Activated naive CD4-positive, alpha-beta T cell treated with anti-CD3 and anti-CD28 coated beads for 36 hours (primary cell): ENCODE measurements at regions not wholly inside any gene's neighbourhood (a gene's known extent, or its start where the extent isn't known, plus 50 kb on each side); places are given as distances from the start of the nearest gene placed in this dataset.
"Not testable (repeated sequence)": the region's sequence is repeated elsewhere in the genome, so short reads cannot be mapped to it uniquely, and the experiment has no call there.

Experiments used
- CTCF ChIA-PET: fragments of 350-600 bp; sonication (Branson Sonifier 250); formaldehyde crosslinking; loops from one replicate; lab custom pipeline; 2021; ENCODE audit warnings: antibody characterized with exemption; lab: Charles Lee
- DNase-seq: peaks from one replicate; pipeline ENCODE4 v3.0.0-alpha.2; 2020
- H3K27ac Mint-ChIP-seq: one replicate; pipeline ENCODE4 v1.8.0; 2021; ENCODE audit warnings: mild to moderate bottlenecking, mixed read lengths
- H3K27me3 Mint-ChIP-seq: one replicate; pipeline ENCODE4 v1.8.0; 2021; ENCODE audit warnings: low read depth, mixed read lengths
- H3K36me3 Mint-ChIP-seq: one replicate; pipeline ENCODE4 v1.8.0; 2021; ENCODE audit warnings: low read depth, mixed read lengths
- H3K4me1 Mint-ChIP-seq: one replicate; pipeline ENCODE4 v1.8.0; 2021; ENCODE audit warnings: low read depth, mixed read lengths
- H3K4me3 Mint-ChIP-seq: one replicate; pipeline ENCODE4 v1.8.0; 2021; ENCODE audit warnings: mild to moderate bottlenecking, moderate library complexity, mixed read lengths
- H3K9me3 Mint-ChIP-seq: one replicate; pipeline ENCODE4 v1.8.0; 2021; ENCODE audit warnings: mixed read lengths
- intact Hi-C: fragments of 100-400 bp; cut with micrococcal nuclease; formaldehyde crosslinking; loops from one replicate; pipeline ENCODE4 v1.15.1; 2023

DNA sequence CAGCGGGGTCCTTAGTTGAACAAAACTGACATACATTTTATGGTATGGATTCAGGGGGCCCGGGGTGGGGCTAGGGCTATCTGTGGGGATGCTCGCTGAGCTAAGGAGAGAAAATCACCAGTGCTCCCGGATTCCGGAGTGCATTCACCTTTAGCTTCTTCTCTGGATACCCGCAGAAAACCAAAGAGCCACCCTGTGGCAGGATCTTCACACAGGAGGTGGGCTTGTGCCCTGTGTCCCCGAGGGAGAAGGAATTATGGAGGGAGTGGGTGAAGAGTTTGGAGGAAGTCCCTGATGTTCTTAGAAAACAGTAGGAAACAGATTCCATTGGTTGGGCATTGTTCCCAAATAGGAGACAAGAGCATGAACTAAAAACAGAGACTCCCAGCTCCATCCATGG lies 385.2 kb upstream of the DEFB115 start:
- peaks cover 44% of the 10 kb centered on the region for H3K9me3 Mint-ChIP-seq
- H3K4me1 Mint-ChIP-seq, H3K4me3 Mint-ChIP-seq, intact Hi-C loops, CTCF ChIA-PET, DNase-seq, H3K27me3 Mint-ChIP-seq, H3K27ac Mint-ChIP-seq, H3K36me3 Mint-ChIP-seq: not testable (repeated sequence)

DNA sequence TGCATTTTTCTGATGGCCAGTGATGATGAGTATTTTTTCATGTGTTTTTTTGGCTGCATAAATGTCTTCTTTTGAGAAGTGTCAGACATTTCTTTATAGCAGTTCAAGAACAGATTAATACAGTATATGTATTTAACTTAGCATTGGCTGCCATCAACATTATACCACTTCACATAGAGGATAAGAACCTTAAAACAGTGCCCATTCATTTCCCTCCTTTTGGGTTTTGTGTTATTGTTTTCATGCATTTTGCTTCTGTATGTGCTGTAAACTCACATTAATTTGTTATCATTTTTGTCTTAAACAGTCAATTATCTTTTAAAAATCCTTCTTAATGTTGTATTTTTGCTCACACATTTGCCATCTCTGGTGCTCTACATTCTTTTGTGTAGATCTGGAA lies 381.6 kb upstream of the DEFB115 start:
- H3K27ac Mint-ChIP-seq, H3K36me3 Mint-ChIP-seq, H3K4me3 Mint-ChIP-seq, DNase-seq, H3K4me1 Mint-ChIP-seq, H3K27me3 Mint-ChIP-seq, intact Hi-C loops, CTCF ChIA-PET: not testable (repeated sequence)
- H3K9me3 Mint-ChIP-seq = peaks cover 34% of the 10 kb centered on the region

DNA sequence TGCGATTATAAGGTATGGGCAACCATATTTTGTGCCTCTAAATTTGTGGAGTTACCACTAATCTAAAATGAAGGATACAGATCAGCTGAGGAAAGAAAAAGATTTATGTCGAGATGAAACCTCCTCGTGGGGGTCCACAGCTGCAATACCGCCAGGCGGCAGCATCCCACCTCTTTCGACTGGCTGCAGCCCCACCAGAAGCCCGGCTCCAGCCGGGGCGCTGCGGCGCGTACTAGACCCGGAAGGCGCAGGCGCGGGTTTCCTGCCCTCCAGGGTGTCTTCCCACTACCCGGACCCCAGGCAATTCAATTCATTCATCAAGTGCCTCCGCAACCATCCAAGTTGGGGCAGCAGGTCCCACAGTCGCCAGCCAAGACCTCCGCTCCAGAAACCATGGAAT lies 366.1 kb upstream of the DEFB115 start:
- H3K27ac Mint-ChIP-seq, H3K4me1 Mint-ChIP-seq, H3K36me3 Mint-ChIP-seq, CTCF ChIA-PET, DNase-seq, H3K4me3 Mint-ChIP-seq, intact Hi-C loops: not testable (repeated sequence)
- peaks cover 14% of the 10 kb centered on the region for H3K9me3 Mint-ChIP-seq
- peaks cover 46% of the 10 kb centered on the region for H3K27me3 Mint-ChIP-seq

DNA sequence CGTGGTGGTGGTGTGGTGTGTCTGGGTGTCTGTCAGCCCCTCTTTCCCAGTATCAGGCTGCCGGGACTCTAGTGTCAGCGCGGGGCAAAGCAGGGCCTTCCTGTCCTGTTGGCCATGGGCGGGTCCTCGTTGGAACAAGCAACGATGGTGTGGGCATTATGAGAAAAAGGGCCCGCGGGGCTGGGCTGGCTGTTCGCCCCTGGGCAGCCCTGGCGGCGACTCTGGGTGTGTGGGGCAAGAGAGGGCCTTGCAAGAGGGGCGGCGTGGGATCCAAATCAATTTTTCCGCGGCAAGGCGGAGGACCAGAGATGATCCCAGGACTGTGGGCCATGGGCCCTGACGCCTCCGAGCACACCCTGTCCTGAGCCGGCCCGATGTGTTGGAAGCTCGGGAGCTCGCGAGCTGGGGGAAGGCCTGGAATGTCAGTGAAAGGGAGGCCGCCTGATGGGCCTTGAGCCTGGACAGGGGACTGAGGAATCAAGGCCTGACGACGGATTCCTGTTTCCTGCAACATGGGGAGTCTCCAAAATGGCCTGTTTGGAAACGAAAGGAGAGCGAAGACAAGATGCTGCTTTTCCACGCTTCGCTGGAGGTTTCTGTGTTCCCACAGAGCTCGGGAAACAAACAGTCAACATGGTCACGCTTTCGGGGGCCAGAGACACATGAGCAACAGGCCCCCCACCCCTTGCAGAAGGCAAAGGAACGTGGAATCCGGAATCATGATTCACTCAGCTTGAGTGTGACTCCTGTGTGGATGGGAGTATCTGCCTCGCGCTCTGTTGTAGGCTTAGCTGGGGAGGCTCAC lies 364.7 kb upstream of the DEFB115 start:
- Mint-ChIP-seq H3K27me3 (peaks cover 46% of the 10 kb centered on the region), H3K4me3 (no peak overlapping the region), H3K36me3 (peaks cover 2% of the 10 kb centered on the region), H3K27ac (no peak overlapping the region), H3K9me3 (peaks cover 5% of the 10 kb centered on the region), H3K4me1 (peaks cover 2% of the 10 kb centered on the region)
- CTCF ChIA-PET = no interaction called here
- intact Hi-C loops = no loop called here
- no peak for DNase-seq

DNA sequence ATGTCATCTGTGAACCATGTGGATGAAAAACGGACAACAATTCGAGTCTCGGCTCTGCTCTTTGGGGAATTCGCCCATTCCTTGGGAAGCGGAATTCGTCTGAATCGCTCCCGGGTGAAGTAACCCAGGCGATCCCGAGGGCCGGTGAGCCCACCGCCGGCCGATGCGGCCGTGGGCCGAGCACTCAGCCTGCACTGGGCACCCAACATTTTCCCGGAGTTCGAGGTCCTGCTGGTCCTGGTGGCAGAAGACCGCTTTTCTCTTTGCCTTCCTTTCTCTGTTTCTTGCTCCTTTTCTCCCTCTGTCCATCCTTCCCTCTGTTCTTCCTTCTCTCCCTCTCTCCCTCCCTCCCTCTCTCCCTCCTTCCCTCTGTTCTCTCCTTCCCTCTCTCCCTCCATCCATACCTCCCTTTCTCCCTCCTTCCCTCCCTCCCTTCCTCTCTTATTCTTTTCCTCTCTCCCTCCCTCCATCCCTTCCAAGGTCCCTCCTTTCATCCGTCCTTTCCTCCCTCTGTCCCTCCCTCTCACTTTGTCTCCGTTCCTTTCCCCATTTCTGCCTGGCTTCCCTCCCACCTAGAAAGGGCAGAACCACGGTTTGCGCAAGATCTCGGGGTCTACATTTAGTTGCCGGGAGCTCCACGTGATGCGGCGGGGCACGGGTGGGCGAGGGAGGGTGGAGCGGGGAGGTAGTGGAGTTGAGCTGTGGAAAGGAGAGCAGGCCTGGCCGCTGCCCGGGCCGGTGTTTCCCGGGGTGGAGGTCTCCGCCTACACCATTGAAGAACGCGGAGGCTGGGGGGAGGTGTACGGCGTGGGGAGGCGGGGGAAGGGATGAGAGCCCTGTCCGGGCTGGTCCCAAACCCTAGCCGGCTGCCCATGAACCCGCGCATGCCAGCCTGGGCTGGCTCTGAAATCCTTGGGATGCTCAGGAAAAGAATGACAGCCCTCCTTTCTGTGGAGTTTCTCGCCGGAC lies 363.8 kb upstream of the DEFB115 start:
- CTCF ChIA-PET, H3K9me3 Mint-ChIP-seq: not testable (repeated sequence)

DNA sequence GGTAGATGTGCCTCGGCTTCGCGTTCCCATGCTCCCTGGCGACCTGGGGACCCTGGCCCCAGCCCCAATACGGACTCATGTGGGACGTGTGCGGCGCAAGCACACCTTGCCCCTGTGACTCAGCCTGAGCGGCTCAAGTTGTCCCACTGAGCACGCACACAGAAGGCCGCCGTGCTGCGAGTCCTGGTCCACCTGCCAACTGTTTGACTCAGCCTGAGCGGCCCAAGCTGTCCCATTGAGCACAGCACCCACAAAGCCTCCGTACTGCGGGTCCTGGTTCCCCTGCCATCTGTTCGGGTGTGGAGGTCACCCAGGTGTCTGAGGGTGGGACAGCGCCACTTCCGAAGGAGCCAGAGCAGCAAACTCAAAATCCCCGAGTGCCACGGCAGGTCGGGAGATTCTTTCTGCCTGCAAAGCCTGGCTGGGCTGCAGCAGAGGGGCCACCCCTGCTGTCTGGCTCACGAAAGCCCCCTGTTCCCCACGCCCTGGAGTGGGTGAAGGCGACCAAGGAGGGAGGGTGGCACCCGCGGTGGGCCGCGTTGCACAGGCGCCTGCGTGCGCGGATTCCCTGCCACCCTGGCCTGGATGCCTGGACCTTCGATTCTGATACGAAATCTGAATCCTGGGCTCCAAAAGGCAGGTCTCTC lies 362.6 kb upstream of the DEFB115 start:
- H3K4me3 Mint-ChIP-seq, H3K9me3 Mint-ChIP-seq, H3K27ac Mint-ChIP-seq, H3K4me1 Mint-ChIP-seq, H3K36me3 Mint-ChIP-seq, CTCF ChIA-PET, DNase-seq, intact Hi-C loops: not testable (repeated sequence)
- peaks cover 54% of the 10 kb centered on the region for H3K27me3 Mint-ChIP-seq

More for the DNA sequence above, 363.8 kb upstream of the DEFB115 start:
- H3K27ac Mint-ChIP-seq, DNase-seq, H3K4me1 Mint-ChIP-seq, intact Hi-C loops, H3K36me3 Mint-ChIP-seq, H3K4me3 Mint-ChIP-seq: not testable (repeated sequence)
- H3K27me3 Mint-ChIP-seq = peaks cover 48% of the 10 kb centered on the region

DNA sequence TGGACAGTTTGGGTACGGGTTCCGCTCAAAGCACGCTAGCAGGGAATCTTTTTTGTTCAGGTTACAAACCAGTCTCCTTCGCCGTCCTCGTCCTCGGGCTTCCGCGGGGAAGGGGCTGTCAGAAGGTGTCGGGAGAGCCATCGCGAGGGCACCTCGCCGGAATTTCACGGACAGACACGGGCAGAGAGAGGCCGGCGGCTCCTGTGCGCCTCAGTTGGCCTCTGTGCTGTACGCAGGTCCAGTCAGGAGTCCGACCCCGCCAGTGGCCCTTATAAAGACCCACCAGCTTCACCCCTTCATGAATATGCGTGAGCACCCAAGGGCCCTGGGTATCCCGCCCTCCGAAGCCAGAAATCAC lies 362.1 kb upstream of the DEFB115 start:
- H3K27me3 Mint-ChIP-seq = peaks cover 53% of the 10 kb centered on the region
- intact Hi-C loops, DNase-seq, CTCF ChIA-PET, H3K27ac Mint-ChIP-seq, H3K4me3 Mint-ChIP-seq, H3K36me3 Mint-ChIP-seq, H3K4me1 Mint-ChIP-seq, H3K9me3 Mint-ChIP-seq: not testable (repeated sequence)

DNA sequence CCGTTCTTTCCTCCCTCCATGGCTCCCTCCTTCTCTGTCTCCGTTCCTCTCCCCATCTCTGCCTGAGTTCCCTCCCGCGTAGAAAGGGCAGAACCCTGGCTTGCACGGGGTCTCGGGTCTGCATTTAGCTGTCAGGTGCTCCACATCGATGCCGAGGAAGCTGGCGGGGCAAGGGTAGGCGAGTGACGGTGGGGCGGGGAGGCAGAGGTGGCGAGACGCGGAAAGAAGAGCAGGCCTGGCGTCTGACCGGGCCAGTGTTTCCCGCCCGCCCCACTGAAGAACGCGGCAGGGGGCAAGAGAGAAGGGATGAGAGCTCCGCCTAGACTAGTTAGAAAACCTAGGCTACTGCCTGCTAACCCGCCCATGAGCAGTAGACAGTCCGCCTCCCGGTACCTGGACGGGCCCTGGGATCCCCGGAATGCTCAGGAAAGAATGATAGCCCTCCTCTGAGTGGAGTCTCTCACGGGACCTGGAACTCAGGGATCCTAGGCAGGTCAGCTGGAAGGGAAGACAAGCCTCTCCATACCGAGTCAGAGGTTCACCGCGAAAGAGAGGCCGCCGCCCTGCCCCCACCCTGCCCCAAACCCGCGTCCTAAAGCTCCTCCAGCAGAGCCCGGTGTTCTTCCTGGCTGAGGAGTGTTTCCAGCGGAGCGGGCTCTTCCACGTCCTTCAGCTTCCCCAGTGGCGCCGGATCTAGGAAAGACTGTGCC lies 357.9 kb upstream of the DEFB115 start:
- intact Hi-C loops, H3K27ac Mint-ChIP-seq, H3K36me3 Mint-ChIP-seq, CTCF ChIA-PET, H3K9me3 Mint-ChIP-seq, DNase-seq, H3K4me1 Mint-ChIP-seq, H3K4me3 Mint-ChIP-seq: not testable (repeated sequence)
- peaks cover 18% of the 10 kb centered on the region for H3K27me3 Mint-ChIP-seq

DNA sequence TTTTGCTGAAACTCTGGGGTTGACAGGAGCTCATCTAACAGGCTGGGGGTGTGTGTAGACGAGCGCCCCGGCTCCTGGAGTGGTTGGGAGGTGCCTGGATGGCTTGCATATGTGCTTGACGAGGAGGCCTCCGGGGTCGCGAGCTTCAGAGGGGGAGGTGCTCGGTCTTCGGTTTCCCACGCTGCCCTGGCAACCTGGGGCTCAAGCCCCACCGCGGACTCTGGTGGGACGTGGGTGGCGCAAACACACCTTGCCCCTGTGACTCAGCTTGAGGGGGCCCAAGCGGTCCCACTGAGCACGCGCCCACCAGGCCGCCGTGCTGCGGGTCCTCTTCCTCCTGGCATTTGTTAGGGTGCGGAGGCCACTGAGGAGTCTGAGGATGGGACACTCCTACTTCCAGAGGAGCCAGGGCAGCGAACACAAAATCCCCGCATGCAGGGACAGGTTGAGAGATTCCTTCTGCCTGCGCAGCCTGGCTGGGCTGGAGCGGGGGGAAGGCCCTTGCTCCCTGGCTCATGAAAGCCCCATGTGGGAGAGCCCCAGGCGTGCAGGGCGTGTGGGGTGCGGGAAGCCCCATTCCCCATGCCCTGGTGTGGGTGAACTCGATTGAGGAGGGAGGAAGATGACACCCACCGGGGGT lies 357.3 kb upstream of the DEFB115 start:
- H3K27me3 Mint-ChIP-seq = peaks cover 15% of the 10 kb centered on the region
- H3K9me3 Mint-ChIP-seq, DNase-seq, intact Hi-C loops, H3K4me1 Mint-ChIP-seq, H3K27ac Mint-ChIP-seq, H3K4me3 Mint-ChIP-seq, CTCF ChIA-PET, H3K36me3 Mint-ChIP-seq: not testable (repeated sequence)

DNA sequence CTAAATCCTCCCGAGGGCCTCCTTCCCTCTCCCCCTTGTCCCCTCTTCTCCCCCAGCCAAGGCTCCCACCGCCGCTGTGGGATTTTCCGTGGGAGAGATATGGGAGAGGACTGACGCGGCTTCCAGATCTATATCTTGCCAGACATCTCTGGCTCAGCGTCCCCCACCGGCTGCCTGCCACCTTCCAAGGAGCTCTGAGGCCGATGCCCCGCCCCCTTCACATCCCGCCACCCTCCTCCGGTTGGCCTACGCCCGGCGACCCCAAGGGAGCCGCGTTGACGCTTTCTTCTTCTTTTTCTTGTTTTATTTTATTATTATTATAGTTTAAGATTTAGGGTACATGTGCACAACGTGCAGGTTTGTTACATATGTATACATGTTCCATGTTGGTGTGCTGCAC lies 352.2 kb upstream of the DEFB115 start:
- H3K4me3 Mint-ChIP-seq, CTCF ChIA-PET, H3K27me3 Mint-ChIP-seq, intact Hi-C loops, H3K36me3 Mint-ChIP-seq, H3K27ac Mint-ChIP-seq, H3K4me1 Mint-ChIP-seq, DNase-seq: not testable (repeated sequence)
- H3K9me3 Mint-ChIP-seq = peaks cover 12% of the 10 kb centered on the region

DNA sequence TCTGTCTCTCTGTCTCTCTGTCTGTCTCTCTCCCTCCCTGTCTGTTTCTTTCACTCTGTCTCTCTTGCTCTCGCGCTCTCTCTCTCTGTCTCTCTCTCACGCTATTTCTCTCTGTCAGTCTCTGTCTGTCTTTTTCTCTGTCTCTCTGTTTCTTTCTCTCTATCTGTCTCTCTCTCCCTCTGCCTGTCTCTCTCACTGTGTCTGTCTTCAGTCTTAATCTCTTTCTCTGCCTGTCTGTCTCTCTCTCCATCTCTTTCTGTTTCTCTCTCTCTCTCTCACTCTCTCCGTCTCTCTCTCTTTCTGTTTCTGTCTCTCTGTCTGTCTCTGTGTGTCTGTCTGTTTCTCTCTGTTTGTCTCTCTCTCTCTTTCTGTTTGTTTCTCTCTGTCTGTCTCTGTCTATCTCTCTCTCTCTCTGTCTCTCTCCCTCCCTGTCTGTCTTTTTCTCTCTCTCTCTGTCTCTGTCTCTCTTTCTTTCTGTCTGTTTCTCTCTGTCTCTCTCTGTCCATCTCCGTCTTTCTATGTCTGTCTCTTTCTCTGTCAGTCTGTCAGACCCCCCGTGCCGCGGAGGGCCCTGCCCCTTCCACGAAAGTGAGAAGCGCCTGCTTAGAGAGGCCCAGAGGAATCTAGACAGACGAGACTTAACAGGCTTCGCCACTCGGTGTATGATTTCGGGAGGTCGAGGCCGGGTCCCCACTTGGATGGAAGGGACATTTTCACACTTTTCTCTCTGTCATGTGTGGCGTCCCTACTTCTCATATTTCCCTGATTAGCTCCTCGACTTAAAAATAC lies 346.3 kb upstream of the DEFB115 start:
- CTCF ChIA-PET = no interaction called here
- Mint-ChIP-seq H3K4me1 (peaks cover 7% of the 10 kb centered on the region), H3K36me3 (peaks cover 12% of the 10 kb centered on the region), H3K9me3 (peaks cover 26% of the 10 kb centered on the region), H3K27ac (no peak overlapping the region), H3K27me3 (peaks cover 26% of the 10 kb centered on the region), H3K4me3 (no peak overlapping the region)
- DNase-seq = no peak
- intact Hi-C loops = no loop called here
